K562 (cell line): ENCODE measurements at regions not wholly inside any gene's neighbourhood (a gene's known extent, or its start where the extent isn't known, plus 50 kb on each side); places are given as distances from the start of the nearest gene placed in this dataset.

Source experiments
- FOXA3 ChIP-seq, 2 experiments: fragments of 450-650 bp in 1 of 2; sonication (generic) in 1 of 2; formaldehyde crosslinking; IDR thresholded peaks in 1 of 2; conservative IDR thresholded peaks in 1 of 2; 2 replicates each; pipeline versions ENCODE4 v1.4.0 to v1.8.0; 2020 to 2022; ENCODE audit warnings: mild to moderate bottlenecking in 2 of 2, missing genetic modification reagents in 1 of 2
- KAT8 ChIP-seq: fragments of 450-650 bp; IDR thresholded peaks from 2 replicates; pipeline ENCODE4 v1.6.1; 2016; ENCODE audit warnings: low read depth, mild to moderate bottlenecking
- SMARCA5 ChIP-seq: fragments of 450-650 bp; IDR thresholded peaks from 2 replicates; pipeline ENCODE4 v1.6.1; 2016
- ZFP36 ChIP-seq: fragments of 150-350 bp; IDR thresholded peaks from 2 replicates; pipeline ENCODE4 v1.6.1; 2018; ENCODE audit warnings: low read length, low read depth; ENCODE audit not compliant: partially characterized antibody
- TF ChIP-seq, protein P1 (sequence below), 3 experiments: IDR thresholded peaks in 2 of 3; conservative IDR thresholded peaks in 1 of 3; 2 replicates each; pipeline ENCODE4 v1.5.1; 2011 to 2012; ENCODE audit warnings: low read length in 3 of 3, mild to moderate bottlenecking in 3 of 3, control low read depth in 2 of 3, improper control_type of control experiment in 1 of 3, inconsistent platforms in 1 of 3, low read depth in 1 of 3, mixed read lengths in 1 of 3, moderate library complexity in 1 of 3; ENCODE audit not compliant: insufficient read depth in 2 of 3

DNA sequence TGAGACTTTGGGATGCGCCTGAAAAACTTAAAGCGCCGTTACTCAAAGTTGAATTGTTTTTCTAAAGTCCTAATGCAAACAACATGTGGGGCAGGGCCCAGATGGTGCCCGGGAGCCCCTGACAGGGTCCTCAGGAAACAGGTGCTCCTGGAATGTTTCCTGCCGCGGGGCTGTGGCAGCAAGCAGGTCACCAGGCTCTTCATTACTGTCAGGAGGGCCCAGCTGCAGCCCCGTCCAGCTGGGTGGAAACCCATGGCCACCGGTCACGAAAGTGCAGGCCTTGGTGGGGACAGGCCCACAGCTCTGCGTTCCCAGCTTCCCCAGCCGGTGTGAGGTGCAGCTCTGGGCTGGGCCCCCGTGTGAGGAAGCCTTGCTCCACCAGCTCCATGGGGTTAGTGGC, 63.9 kb upstream of the GATA2 start:
- TF ChIP-seq, protein P1, sequence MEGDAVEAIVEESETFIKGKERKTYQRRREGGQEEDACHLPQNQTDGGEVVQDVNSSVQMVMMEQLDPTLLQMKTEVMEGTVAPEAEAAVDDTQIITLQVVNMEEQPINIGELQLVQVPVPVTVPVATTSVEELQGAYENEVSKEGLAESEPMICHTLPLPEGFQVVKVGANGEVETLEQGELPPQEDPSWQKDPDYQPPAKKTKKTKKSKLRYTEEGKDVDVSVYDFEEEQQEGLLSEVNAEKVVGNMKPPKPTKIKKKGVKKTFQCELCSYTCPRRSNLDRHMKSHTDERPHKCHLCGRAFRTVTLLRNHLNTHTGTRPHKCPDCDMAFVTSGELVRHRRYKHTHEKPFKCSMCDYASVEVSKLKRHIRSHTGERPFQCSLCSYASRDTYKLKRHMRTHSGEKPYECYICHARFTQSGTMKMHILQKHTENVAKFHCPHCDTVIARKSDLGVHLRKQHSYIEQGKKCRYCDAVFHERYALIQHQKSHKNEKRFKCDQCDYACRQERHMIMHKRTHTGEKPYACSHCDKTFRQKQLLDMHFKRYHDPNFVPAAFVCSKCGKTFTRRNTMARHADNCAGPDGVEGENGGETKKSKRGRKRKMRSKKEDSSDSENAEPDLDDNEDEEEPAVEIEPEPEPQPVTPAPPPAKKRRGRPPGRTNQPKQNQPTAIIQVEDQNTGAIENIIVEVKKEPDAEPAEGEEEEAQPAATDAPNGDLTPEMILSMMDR (IDR thresholded peaks at IDR 0.05 in 2 of 3, conservative IDR thresholded peaks at IDR 0.05 in 1 of 3; ENCODE audit: insufficient read depth in 2 of 3, low read depth in 1 of 3, low read length in 3 of 3): no peak
- no peak for TF ChIP-seq FOXA3 (CRISPR knock-in tag; conservative IDR thresholded peaks at IDR 0.05 in 1 of 2, IDR thresholded peaks at IDR 0.05 in 1 of 2)
- no peak for TF ChIP-seq KAT8
- no peak for TF ChIP-seq ZFP36
- TF ChIP-seq SMARCA5: no peak
